Neural progenitor cell (in vitro differentiated cells): ENCODE measurements at regions not wholly inside any gene's neighbourhood (a gene's known extent, or its start where the extent isn't known, plus 50 kb on each side); places are given as distances from the start of the nearest gene placed in this dataset.

Experiments used
- CTCF ChIP-seq: fragments of 200-600 bp; sonication (generic); IDR thresholded peaks from 2 replicates; pipeline ENCODE4 v1.5.1; 2017; ENCODE audit warnings: antibody characterized with exemption, mild to moderate bottlenecking
- EZH2 ChIP-seq: fragments of 200-600 bp; sonication (generic); IDR thresholded peaks from 2 replicates; pipeline ENCODE4 v1.6.1; 2017; ENCODE audit warnings: antibody characterized with exemption, mild to moderate bottlenecking, moderate library complexity
- EZH2phosphoT487 ChIP-seq: fragments of 200-600 bp; sonication (generic); IDR thresholded peaks from 2 replicates; pipeline ENCODE4 v1.6.1; 2017; ENCODE audit warnings: antibody characterized with exemption

GRCh38 chr12:113748707-113749432 is 217.3 kb downstream of the RBM19 start:
- no peak for TF ChIP-seq CTCF
- no peak for TF ChIP-seq EZH2
- no peak for TF ChIP-seq EZH2phosphoT487
